ENCODE measurements at regions not wholly inside any gene's neighbourhood (a gene's known extent, or its start where the extent isn't known, plus 50 kb on each side); places are given as distances from the start of the nearest gene placed in this dataset.
A peak's percentile ranks its signal among the peaks of the same experiment; 100 is the strongest.
"Not testable (repeated sequence)": the region's sequence is repeated elsewhere in the genome, so short reads cannot be mapped to it uniquely, and the experiment has no call there.

GRCh38 chr18:44362213-44362612 lies 318.5 kb upstream of the SETBP1 start:
- not testable (repeated sequence) for DNase-seq

GRCh38 chr18:44370861-44371260 lies 309.8 kb upstream of the SETBP1 start:
- DNase-seq, result no peak

- DNase-seq, result no peak
These were observed 305.7 kb upstream of the SETBP1 start for GRCh38 chr18:44374966-44375365.

GRCh38 chr18:44386401-44386800 lies 294.3 kb upstream of the SETBP1 start:
- DNase-seq, result no peak

GRCh38 chr18:44388329-44388728 lies 292.4 kb upstream of the SETBP1 start:
- no peak for DNase-seq

GRCh38 chr18:44392933-44393332 lies 287.8 kb upstream of the SETBP1 start:
- DNase-seq, result no peak

GRCh38 chr18:44393406-44393805 lies 287.3 kb upstream of the SETBP1 start:
- no peak for DNase-seq

- no peak for DNase-seq
These were observed 284.1 kb upstream of the SETBP1 start for GRCh38 chr18:44396550-44396949.

GRCh38 chr18:44409071-44409470 lies 271.6 kb upstream of the SETBP1 start:
- peak; percentile 42 for DNase-seq

- DNase-seq, result no peak
These were observed 271.2 kb upstream of the SETBP1 start for GRCh38 chr18:44409515-44409914.

GRCh38 chr18:44410740-44411139 lies 269.9 kb upstream of the SETBP1 start:
- no peak for DNase-seq

GRCh38 chr18:44411262-44411905 lies 269.3 kb upstream of the SETBP1 start:
- no peak for DNase-seq

- no peak for DNase-seq
These were observed 268.7 kb upstream of the SETBP1 start for GRCh38 chr18:44411976-44412375.

GRCh38 chr18:44423814-44424644 lies 256.7 kb upstream of the SETBP1 start:
- DNase-seq, result no peak

- no peak for DNase-seq
These were observed 256.0 kb upstream of the SETBP1 start for GRCh38 chr18:44424645-44425035.

GRCh38 chr18:44425161-44425560 lies 255.5 kb upstream of the SETBP1 start:
- DNase-seq, result no peak

- no peak for DNase-seq
These were observed 243.1 kb upstream of the SETBP1 start for GRCh38 chr18:44437603-44438002.

GRCh38 chr18:44450226-44450625 lies 230.5 kb upstream of the SETBP1 start:
- no peak for DNase-seq

- DNase-seq, result no peak
These were observed 228.3 kb upstream of the SETBP1 start for GRCh38 chr18:44452346-44452745.

GRCh38 chr18:44453505-44453904 lies 227.2 kb upstream of the SETBP1 start:
- DNase-seq, result no peak

- DNase-seq, result no peak
These were observed 221.9 kb upstream of the SETBP1 start for GRCh38 chr18:44458777-44459176.

- DNase-seq, result no peak
These were observed 216.1 kb upstream of the SETBP1 start for GRCh38 chr18:44464398-44465180.

GRCh38 chr18:44465381-44465841 lies 215.3 kb upstream of the SETBP1 start:
- DNase-seq, result no peak

GRCh38 chr18:44466997-44467396 lies 213.7 kb upstream of the SETBP1 start:
- no peak for DNase-seq
